A204.1 (cell line): ENCODE measurements at regions not wholly inside any gene's neighbourhood (a gene's known extent, or its start where the extent isn't known, plus 50 kb on each side); places are given as distances from the start of the nearest gene placed in this dataset.

ENCODE experiments used
- FAIRE-seq: peaks from 2 replicates; lab custom pipeline; 2012; peaks lifted over from hg19 to GRCh38; lab: Jason Lieb, UNC

DNA sequence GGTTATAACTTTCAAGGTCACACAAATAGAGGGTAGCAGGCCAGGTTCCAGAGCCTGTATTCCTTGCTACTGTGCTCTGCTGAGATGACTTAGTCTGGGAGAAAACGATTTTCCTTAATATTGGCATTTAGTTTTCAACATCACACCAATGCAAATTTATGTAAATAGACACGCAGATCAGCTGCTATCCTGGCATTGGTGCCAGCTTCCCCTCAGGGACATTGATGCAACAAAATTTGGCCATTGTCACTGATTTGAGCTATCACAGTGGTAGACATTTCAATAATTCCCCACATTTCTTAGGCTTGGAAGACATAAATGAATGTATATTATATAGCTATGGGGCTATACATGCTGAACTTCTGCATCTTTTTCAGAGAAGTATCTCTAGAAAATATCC, 71.6 kb upstream of the ASTN2 start:
- FAIRE-seq, result no peak

DNA sequence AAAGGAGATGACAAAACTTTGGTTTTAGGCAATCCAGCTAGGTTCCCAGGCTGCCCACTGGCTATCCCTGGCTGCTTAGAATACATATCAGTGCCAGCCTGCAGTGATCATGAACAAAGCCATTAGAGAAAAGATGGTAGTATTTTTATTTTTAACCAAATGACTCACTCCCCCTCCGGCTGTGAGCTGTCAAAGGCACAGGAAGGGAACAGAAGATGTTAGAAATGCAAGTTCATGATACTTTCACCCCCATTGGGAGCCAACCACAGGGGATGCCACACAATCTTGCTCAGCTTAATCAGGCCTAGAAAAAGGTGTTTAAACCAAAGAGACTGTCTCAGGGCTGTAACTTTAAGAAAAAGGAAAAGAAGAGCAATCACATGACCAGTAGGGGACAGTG, 70.3 kb upstream of the ASTN2 start:
- FAIRE-seq, result no peak

DNA sequence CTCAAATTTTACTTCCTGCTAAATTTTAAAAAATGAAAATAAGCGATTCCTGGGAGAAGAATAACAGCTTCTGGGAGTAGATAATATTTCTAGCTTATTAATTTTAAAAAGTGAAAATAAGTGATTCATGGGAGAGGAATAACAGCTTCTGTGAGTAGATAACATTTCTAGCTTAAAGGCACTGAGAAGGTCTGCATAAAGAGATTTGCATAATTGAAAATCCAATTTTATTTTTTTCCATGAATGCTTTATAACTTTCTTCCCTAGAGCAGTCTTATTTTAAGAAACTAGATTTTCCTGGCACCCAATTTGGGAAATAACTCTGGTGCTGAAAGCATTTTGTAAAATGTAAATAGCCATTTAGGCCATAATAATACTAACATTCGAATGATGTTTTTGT, 65.9 kb upstream of the ASTN2 start:
- FAIRE-seq, result no peak

DNA sequence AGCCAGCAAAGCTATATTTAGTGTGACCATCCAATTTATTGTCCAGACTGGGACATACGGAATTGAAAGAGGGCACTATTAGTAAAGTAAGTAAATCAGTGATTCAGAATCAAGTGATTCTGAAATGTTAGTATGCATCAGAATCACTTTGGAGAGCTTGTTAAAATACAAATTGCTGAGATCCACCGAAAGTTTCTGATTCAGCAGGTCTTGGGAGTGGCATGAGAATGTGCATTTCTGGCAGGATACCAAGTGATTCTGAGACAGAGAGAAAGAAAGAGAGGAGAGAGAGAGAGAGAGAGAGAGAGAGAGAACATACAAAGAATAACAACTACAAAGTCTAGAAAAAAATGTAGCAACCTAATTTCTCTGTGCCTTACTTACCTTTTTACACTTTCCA, 65.4 kb upstream of the ASTN2 start:
- FAIRE-seq, result no peak

DNA sequence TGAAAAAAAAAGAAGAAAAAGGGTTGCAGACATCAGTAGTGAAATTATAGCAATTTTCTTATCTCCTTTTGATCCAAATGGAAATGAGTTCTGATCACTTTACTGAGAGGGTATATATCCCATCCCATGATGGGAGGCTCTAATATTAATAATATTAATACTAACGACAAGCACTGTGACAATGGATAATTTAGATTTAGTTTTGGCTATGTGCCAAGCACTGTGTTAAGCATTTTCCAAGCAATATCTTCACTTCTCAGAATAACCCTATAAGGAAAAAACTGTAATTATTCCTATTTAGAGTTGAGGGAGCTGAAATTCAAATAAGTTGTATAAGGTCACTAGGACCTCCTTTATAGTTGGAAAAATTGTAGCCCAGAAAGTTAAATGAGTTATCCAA, 58.4 kb upstream of the ASTN2 start:
- FAIRE-seq, result no peak

DNA sequence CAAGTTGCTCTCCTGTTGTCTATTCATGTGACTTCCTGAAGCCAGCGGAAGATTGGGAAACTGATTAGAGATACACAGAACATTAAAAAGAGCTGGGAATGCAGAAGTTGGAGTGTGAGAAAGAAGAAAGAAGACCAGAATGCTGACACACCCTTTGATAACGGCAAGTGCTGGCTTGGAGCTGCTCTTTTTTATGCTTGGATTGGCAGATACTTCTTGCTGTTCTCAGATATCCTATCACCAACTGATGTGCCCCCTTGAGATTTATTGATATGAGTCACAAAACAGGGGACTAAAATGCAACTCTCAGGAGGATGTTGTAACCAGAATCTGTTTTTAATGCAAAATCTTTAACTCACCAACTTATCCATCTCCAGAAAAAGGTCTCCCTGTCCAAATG, 56.0 kb upstream of the ASTN2 start:
- FAIRE-seq, result no peak

DNA sequence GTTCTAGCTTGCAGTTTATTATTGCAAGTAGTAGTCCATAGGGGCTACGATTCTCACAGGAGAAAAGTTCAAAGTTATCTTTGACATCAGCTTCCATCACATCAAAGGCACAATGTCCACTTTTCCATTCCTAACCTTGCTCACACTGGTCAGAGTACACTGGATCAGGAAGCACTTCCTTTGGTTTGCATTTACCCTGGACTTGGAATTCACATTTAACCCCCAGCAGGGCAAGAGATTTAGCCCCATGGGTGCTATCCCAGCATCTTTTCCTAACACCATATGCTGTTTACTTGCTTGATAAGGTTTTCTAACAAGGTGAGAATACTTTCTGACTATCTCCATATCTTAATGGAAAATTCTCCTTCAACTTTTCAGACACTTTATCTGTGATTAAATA, 55.6 kb upstream of the ASTN2 start:
- FAIRE-seq, result no peak

DNA sequence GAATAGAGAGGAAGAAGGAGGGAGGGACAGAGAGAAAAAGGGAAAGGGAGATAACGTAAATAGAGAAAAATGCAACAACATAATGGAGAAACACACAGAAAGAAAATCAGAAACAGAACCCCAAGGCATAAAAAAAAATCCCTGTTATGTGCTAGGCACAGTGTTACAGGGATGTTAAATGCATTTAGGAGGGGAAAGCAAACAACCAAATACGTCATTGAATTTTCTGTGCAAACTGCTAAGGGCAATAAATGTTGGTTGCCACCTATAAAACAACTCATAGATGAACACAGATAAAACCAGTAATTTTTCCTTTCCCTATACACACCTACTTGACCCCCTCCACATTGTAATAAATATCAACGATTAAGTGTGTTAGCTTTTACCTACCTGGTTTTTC, 51.3 kb upstream of the ASTN2 start:
- no peak for FAIRE-seq

DNA sequence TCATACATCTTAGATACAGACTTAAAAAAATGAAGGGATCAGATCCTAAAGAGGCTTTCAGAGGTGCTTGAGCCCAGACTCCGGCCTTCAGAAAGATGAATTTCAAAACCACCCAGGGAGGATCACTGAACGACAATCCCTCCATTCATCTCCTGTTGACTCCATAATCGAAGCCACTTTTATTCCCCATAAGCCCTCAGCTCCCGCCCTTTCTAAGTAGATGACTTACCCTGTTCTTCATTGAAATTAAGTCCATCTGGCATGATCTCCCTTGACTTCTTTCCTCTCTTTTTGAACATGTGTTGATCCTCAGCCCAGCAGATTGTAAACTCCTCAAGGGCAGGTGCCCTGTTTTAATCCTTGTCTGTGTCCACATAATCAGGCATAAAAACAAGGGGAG, 50.8 kb upstream of the ASTN2 start:
- FAIRE-seq, result no peak

DNA sequence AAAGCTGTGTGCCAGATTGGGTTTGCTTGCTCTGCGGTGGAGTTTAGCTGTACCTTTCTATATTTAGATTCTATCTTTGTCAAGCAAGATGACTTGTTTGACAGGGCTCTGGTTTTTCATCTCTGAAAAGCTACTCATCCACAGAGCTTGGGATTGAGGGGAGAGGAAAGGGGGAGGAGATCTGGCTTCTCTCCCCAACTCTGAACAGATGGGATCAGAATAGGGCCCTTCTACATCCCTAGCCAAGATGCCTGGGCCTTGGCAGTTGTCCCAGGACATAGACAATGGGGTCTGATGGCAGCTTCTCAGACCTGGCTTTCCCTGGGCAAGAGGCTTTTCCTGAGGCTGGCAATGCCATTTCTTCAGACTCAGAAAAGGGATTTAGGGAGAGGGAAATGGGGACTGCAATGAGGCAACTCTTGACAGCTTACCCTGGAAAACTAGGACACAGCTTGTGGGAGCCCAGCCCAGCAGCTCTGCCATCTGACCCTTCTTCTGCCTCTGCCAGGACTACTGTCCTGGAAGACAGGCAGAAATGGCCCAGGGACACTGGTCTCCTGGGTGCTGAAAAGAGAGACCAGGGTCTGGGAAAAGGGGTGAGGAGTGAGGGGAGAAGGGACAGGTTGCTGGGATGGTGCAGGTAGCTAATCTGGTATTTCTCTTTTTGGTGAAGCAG, 50.2 kb upstream of the ASTN2 start:
- no peak for FAIRE-seq
